Upper lobe of left lung (tissue), 6 donors: ENCODE measurements at regions not wholly inside any gene's neighbourhood (a gene's known extent, or its start where the extent isn't known, plus 50 kb on each side); places are given as distances from the start of the nearest gene placed in this dataset.
"Not testable (repeated sequence)": the region's sequence is repeated elsewhere in the genome, so short reads cannot be mapped to it uniquely, and the experiment has no call there.

Experiments
- ATAC-seq, 2 donors: fragments of 200-7000 bp; cut with Tn5 transposase; one replicate each; pipeline ENCODE4 v1.9.1; 2022; ENCODE audit warnings: mild to moderate bottlenecking in 2 of 2, moderate library complexity in 2 of 2; ENCODE audit not compliant: low FRiP score in 2 of 2
- DNase-seq, 2 donors: peaks; one replicate each; pipeline ENCODE4 v3.0.0-alpha.2; 2019 to 2020
- H3K27ac ChIP-seq, 4 donors: fragments of 200-600 bp; sonication (generic); one replicate each; pipeline ENCODE4 v1.5.1; 2016 to 2019
- H3K27me3 ChIP-seq, 4 donors: fragments of 200-600 bp; sonication (generic); one replicate each; pipeline ENCODE4 v1.5.1; 2017 to 2019
- H3K36me3 ChIP-seq, 4 donors: fragments of 200-600 bp; sonication (generic); one replicate each; pipeline ENCODE4 v1.5.1; 2016 to 2019
- H3K4me1 ChIP-seq, 4 donors: fragments of 200-600 bp; sonication (generic); one replicate each; pipeline ENCODE4 v1.5.1; 2018 to 2019
- H3K4me3 ChIP-seq, 4 donors: fragments of 200-600 bp; sonication (generic); one replicate each; pipeline ENCODE4 v1.5.1; 2017 to 2019; ENCODE audit warnings: mild to moderate bottlenecking in 2 of 4, moderate library complexity in 1 of 4
- H3K9me3 ChIP-seq, 4 donors: fragments of 200-600 bp; sonication (generic); one replicate each; pipeline ENCODE4 v1.5.1; 2018 to 2019
- EP300 ChIP-seq, 4 donors: sonication (generic); formaldehyde crosslinking; IDR thresholded peaks; one replicate each; pipeline ENCODE4 v1.5.1; 2017; ENCODE audit warnings: antibody characterized with exemption in 4 of 4, control low read depth in 2 of 4
- POLR2A ChIP-seq, 4 donors: fragments of 450-650 bp; IDR thresholded peaks; one replicate each; pipeline ENCODE4 v1.5.1; 2016 to 2017; ENCODE audit warnings: antibody characterized with exemption in 4 of 4, mild to moderate bottlenecking in 2 of 4
- POLR2AphosphoS5 ChIP-seq, 2 donors: sonication (generic); formaldehyde crosslinking; IDR thresholded peaks; one replicate each; pipeline ENCODE4 v1.5.1; 2017; ENCODE audit warnings: antibody characterized with exemption in 2 of 2
- WGBS, 2 donors: methylation state at CpG; one replicate each; pipeline ENCODE4 v1.1.5; 2017 to 2018; 5-methylcytosine and 5-hydroxymethylcytosine counted together
- TF ChIP-seq, protein P1 (sequence below), 6 experiments: fragments of 450-650 bp in 4 of 6; fragments of 200-600 bp in 2 of 6; sonication (generic) in 2 of 6; IDR thresholded peaks; one replicate each; pipeline ENCODE4 v1.5.1; 2016 to 2019; ENCODE audit warnings: antibody characterized with exemption in 6 of 6
- donor health status: DM: no; HTN: no; CAD: no; lungs with moderate emphysema.
- donor health status: DM: no; HTN: yes; CAD: no; lungs with severe emphysema.

DNA sequence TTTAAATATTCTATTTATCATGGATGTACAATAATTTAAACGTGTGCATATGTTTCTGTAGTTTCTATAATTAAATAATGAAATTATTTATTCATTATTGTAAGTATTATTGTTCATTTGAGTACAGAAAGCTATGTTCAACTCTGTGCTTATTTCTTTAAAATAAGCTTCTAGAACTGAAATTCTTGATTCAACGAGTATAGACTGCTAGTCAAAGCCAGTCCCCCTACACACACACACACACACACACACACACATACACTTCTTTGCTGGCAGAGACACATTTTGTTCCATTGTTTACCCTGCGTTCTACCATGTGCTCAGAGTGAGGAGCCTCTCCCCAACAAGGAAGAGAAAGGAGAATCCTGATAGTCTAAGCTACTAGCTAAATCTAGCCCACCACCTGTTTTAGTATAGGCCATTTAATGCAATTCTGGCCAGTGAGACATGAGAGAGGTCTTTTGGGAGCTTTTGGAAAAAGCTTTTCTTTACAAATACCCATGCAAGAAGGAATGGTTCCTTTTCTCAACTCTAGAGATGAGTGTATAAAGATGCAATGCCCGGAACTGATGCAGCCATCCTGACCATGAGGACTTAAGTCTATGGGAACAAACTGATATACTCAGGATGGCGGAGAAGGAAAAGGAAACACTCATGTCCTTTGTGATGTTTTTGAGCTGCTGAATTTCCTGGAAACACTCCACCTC is 161.4 kb downstream of the NDUFA12 start:
- Histone ChIP-seq H3K36me3 (no peaks in the 10 kb centered on the region), H3K4me3 (no peak overlapping the region), H3K9me3 (no peaks in the 10 kb centered on the region), H3K27me3 (no peaks in the 10 kb centered on the region), H3K4me1 (no peaks in the 10 kb centered on the region), H3K27ac (no peak overlapping the region)
- no peak for ATAC-seq
- WGBS, 2 donors = 75 to 81% methylated on average over 5 of the region's 5 CpGs
- no peak for TF ChIP-seq POLR2AphosphoS5 (IDR thresholded peaks at IDR 0.05)
- TF ChIP-seq EP300 (IDR thresholded peaks at IDR 0.05) = no peak
- TF ChIP-seq POLR2A (IDR thresholded peaks at IDR 0.05) = no peak
- TF ChIP-seq, protein P1, sequence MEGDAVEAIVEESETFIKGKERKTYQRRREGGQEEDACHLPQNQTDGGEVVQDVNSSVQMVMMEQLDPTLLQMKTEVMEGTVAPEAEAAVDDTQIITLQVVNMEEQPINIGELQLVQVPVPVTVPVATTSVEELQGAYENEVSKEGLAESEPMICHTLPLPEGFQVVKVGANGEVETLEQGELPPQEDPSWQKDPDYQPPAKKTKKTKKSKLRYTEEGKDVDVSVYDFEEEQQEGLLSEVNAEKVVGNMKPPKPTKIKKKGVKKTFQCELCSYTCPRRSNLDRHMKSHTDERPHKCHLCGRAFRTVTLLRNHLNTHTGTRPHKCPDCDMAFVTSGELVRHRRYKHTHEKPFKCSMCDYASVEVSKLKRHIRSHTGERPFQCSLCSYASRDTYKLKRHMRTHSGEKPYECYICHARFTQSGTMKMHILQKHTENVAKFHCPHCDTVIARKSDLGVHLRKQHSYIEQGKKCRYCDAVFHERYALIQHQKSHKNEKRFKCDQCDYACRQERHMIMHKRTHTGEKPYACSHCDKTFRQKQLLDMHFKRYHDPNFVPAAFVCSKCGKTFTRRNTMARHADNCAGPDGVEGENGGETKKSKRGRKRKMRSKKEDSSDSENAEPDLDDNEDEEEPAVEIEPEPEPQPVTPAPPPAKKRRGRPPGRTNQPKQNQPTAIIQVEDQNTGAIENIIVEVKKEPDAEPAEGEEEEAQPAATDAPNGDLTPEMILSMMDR (IDR thresholded peaks at IDR 0.05) = no peak
- no peak for DNase-seq

DNA sequence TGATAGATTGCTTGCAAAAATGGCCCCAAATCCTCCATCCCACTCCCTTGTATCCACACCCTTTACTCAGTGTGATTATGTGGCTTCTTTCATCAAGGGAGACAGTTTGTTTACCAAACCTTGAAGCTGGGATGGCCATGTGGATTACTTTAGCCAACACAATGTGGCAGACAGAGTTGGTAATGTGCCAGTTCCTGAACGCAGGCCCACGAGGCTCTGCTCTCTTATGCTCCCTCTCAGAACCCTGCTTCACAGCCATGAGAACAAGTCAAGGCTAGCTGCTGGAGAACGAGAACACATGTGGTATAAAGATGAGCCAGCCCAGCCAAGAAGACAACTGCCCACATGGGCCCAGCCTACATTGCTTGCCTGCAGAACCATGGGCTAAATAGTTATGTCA is 162.3 kb downstream of the NDUFA12 start:
- ATAC-seq (no peak), DNase-seq (no peak)
- H3K4me3 ChIP-seq = no peak overlapping the region
- no peaks in the 10 kb centered on the region for H3K27me3 ChIP-seq
- H3K4me1 ChIP-seq = no peaks in the 10 kb centered on the region
- no peaks in the 10 kb centered on the region for H3K9me3 ChIP-seq
- 30 to 58% methylated on average over 3 of the region's 3 CpGs for WGBS, 2 donors
- H3K36me3 ChIP-seq = no peaks in the 10 kb centered on the region
- no peak overlapping the region for H3K27ac ChIP-seq
- no peak for TF ChIP-seq EP300 (IDR thresholded peaks at IDR 0.05)
- TF ChIP-seq POLR2AphosphoS5 (IDR thresholded peaks at IDR 0.05) = peak in 1 of 2 donors; percentile 48
- no peak for TF ChIP-seq POLR2A (IDR thresholded peaks at IDR 0.05)

DNA sequence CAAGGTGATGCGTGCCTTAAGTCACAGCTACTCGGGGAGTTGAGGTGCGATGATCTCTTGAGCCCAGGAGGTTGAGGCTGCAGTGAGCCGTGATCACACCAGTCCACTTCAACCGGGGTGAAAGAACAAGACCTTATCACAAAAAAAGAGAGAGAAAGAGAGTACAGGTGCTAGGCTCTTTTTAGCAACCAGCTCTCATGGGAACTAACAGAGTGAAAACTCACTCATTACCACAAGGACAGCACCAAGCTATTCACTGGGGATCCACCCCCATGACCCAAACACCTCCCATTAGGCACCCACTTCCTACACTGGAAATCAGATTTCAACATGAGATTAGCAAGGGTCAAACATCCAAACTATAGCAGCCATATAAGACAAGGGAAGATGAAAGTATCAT is 164.2 kb downstream of the NDUFA12 start:
- DNase-seq (no peak), ATAC-seq (no peak)
- WGBS, 2 donors = 92 to 97% methylated on average over 5 of the region's 5 CpGs
- Histone ChIP-seq H3K4me3 (no peak overlapping the region), H3K9me3 (no peaks in the 10 kb centered on the region), H3K27ac (no peak overlapping the region), H3K4me1 (no peaks in the 10 kb centered on the region), H3K36me3 (no peaks in the 10 kb centered on the region), H3K27me3 (no peaks in the 10 kb centered on the region)
- TF ChIP-seq, protein P1 (IDR thresholded peaks at IDR 0.05) = no peak
- TF ChIP-seq EP300 (IDR thresholded peaks at IDR 0.05) (no peak), POLR2AphosphoS5 (IDR thresholded peaks at IDR 0.05) (no peak), POLR2A (IDR thresholded peaks at IDR 0.05) (no peak)

DNA sequence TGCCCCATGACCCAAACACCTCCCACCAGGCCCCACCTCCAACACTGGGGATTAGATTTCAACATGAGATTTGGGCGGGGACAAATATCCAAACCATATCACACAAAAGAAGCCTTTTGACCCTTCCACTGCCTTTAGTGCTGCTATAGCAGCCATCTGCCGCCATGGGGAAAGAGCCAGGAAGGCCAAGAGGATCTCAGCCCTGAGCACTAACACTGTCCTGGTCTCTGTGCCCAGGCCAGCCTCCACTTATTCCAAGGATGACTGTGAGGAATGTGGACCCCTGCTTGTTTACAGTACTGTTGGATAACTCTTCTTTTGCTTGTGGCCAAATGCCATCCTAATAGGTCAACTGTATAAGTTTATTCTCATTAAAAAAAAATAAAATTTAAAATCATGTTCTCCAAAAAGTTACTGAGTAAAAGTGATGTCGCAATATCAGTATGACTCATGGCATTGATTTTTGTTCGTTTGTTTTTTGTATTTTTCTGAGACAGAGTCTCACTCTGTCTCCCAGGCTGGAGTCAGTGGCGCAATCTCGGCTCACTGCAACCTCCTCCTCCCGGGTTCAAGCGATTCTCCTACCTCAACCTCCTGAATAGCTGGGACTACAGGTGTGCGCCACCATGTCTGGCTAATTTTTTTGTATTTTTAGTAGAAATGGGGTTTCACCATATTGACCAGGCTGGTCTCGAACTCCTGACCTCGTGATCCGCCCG is 166.4 kb downstream of the NDUFA12 start:
- not testable (repeated sequence) for H3K9me3 ChIP-seq, H3K4me3 ChIP-seq, H3K27me3 ChIP-seq, H3K4me1 ChIP-seq, H3K27ac ChIP-seq, H3K36me3 ChIP-seq
- 82 to 86% methylated on average over 13 of the region's 13 CpGs for WGBS, 2 donors
- DNase-seq (peak in 1 of 2 donors; percentile 5), ATAC-seq (peak in 1 of 2 donors; percentile 40)

DNA sequence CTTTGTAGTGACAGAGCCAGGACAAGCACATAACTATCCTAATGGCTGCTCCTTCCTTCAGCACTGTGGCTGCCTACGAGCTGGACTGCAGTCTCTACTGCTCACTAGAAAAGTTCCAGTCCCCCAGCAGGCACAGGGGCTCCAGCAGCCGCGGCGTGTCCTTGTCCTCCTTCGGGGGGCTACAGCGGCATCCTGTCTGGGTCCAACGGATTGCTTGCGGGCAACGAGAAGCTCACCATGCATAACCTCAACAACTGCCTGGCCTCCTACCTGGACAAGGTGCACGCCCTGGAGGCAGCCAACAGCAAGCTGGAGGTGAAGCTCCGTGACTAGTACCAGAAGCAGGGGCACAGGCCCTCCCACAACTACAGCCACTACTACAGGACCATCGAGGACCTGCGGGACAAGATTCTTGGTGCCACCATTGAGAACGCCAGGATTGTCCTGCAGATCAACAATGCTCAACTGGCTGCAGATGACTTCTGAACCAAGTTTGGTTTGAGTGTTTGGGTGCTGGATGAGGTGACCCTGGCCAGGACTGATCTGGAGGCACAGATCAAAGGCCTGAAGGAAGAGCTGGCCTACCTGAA is 169.4 kb downstream of the NDUFA12 start:
- WGBS, 2 donors = 94 to 97% methylated on average over 5 to 11 of the region's 14 CpGs
- no peak for ATAC-seq
- peak in 1 of 2 donors; percentile 63 for DNase-seq

More for the DNA sequence above, 169.4 kb downstream of the NDUFA12 start:
- H3K9me3 ChIP-seq = no peaks in the 10 kb centered on the region
- H3K36me3 ChIP-seq = no peaks in the 10 kb centered on the region
- peak overlapping the region in 1 of 4 donors; percentile 26 for H3K27ac ChIP-seq
- TF ChIP-seq POLR2A (IDR thresholded peaks at IDR 0.05) = no peak
- TF ChIP-seq, protein P1 (IDR thresholded peaks at IDR 0.05) = no peak
- TF ChIP-seq EP300 (IDR thresholded peaks at IDR 0.05) = no peak
- no peak for TF ChIP-seq POLR2AphosphoS5 (IDR thresholded peaks at IDR 0.05)
- H3K4me3 ChIP-seq = no peak overlapping the region
- H3K4me1 ChIP-seq = peaks cover 5 to 12% (median 8%) of the 10 kb centered on the region in 4 donors
- no peaks in the 10 kb centered on the region for H3K27me3 ChIP-seq
